Neural cell (in vitro differentiated cells): ENCODE measurements at regions not wholly inside any gene's neighbourhood (a gene's known extent, or its start where the extent isn't known, plus 50 kb on each side); places are given as distances from the start of the nearest gene placed in this dataset.

Experiments used
- CTCF ChIP-seq: fragments of 450-650 bp; IDR thresholded peaks from 2 replicates; pipeline ENCODE4 v1.5.1; 2014; ENCODE audit warnings: antibody characterized with exemption, mild to moderate bottlenecking, moderate library complexity; ENCODE audit not compliant: poor library complexity, severe bottlenecking
- EZH2 ChIP-seq: fragments of 200-600, 300-800 bp; shearing (Covaris generic), sonication (generic); IDR thresholded peaks from 2 replicates; pipeline ENCODE4 v1.6.1; 2014; ENCODE audit warnings: antibody characterized with exemption, low read length, borderline replicate concordance, mild to moderate bottlenecking; ENCODE audit not compliant: insufficient read depth, poor library complexity, severe bottlenecking
- MXI1 ChIP-seq: fragments of 450-650 bp; conservative IDR thresholded peaks from 2 replicates; pipeline ENCODE4 v1.6.1; 2014; ENCODE audit warnings: antibody characterized with exemption, mild to moderate bottlenecking; ENCODE audit not compliant: poor library complexity, severe bottlenecking
- POLR2AphosphoS5 ChIP-seq: IDR thresholded peaks from 2 replicates; pipeline ENCODE4 v1.6.1; 2012
- RAD21 ChIP-seq: fragments of 450-650 bp; conservative IDR thresholded peaks from 2 replicates; pipeline ENCODE4 v1.6.1; 2014; ENCODE audit warnings: antibody characterized with exemption, mild to moderate bottlenecking, moderate library complexity
- REST ChIP-seq: IDR thresholded peaks from 2 replicates; pipeline ENCODE4 v1.6.1; 2012; ENCODE audit warnings: borderline replicate concordance
- SMC3 ChIP-seq: fragments of 450-650 bp; conservative IDR thresholded peaks from 2 replicates; pipeline ENCODE4 v1.6.1; 2014; ENCODE audit warnings: antibody characterized with exemption, mild to moderate bottlenecking, moderate library complexity; ENCODE audit not compliant: poor library complexity

- TF ChIP-seq CTCF (no peak), REST (no peak), POLR2AphosphoS5 (no peak), MXI1 (no peak), EZH2 (no peak), SMC3 (no peak), RAD21 (no peak)
Observed at GRCh38 chr2:153101187-153101586, 377.4 kb downstream of the RPRM start.
